Liver (tissue), 3 donors: ENCODE measurements at regions not wholly inside any gene's neighbourhood (a gene's known extent, or its start where the extent isn't known, plus 50 kb on each side); places are given as distances from the start of the nearest gene placed in this dataset.

Experiments
- CTCF ChIP-seq: fragments of 150-350 bp; IDR thresholded peaks from 2 replicates; pipeline ENCODE4 v1.5.1; 2017; ENCODE audit warnings: improper control_type of control experiment, low read depth, low read length; ENCODE audit not compliant: missing input control
- EGR1 ChIP-seq, 2 donors: IDR thresholded peaks; 2 replicates each; pipeline ENCODE4 v1.6.1; 2016 to 2018; ENCODE audit warnings: antibody characterized with exemption in 2 of 2, low read depth in 2 of 2
- GABPA ChIP-seq, 2 donors: IDR thresholded peaks in 1 of 2; conservative IDR thresholded peaks in 1 of 2; 2 replicates each; pipeline ENCODE4 v1.6.1; 2016; ENCODE audit warnings: antibody characterized with exemption in 2 of 2, mild to moderate bottlenecking in 1 of 2, moderate library complexity in 1 of 2
- RAD21 ChIP-seq, 2 donors: IDR thresholded peaks; 2 replicates each; pipeline ENCODE4 v1.6.1; 2016; ENCODE audit warnings: antibody characterized with exemption in 2 of 2, mild to moderate bottlenecking in 2 of 2
- SP1 ChIP-seq: IDR thresholded peaks from 2 replicates; pipeline ENCODE4 v1.6.1; 2018; ENCODE audit warnings: antibody characterized with exemption, mild to moderate bottlenecking
- donor health status: healthy.
- donor health status: healthy.

DNA sequence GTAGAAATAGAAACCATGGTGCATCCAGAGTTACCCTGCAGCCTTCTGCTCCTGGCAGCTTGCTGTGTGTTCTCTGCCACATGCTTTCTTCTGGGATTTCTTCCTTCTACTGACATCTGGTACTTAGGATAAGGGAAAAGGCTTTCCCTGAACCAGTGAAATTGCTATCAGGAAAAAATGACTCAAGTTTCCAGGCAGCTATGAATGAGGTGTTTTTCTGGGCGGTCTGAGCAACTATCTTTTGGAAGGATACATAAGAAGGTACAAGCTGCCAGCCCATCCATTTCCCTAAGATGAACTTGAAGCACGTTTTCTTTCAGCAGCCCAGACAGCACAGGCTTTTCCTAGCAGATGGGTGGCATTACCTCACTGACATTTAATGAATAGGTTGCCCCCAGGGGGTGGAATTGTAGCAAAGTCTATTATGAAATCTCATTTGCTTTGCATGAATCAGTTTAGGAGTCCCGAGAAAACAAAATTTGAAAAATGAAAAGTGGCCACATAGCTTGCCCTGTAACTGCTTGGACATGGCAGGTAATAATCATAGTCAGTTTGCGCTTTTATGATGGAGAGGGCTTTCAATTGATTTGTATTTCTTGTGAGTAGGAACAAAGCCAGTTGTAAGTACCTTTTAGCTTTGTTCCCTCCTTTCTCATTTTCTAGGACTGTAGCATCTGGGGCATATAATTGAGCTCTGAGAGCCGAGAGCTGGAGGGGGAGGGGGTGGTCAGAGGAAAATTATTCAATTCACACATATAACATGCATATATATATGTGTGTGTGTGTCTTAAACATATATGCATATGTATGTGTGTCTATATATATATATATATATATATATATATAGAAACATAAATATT, 108.5 kb downstream of the C9orf152 start:
- TF ChIP-seq CTCF (no peak), GABPA (IDR thresholded peaks at IDR 0.05 in 1 of 2, conservative IDR thresholded peaks at IDR 0.05 in 1 of 2) (no peak), RAD21 (IDR thresholded peaks at IDR 0.05) (no peak), EGR1 (IDR thresholded peaks at IDR 0.05; ENCODE audit: low read depth in 2 of 2) (no peak), SP1 (no peak)
